Panc1 (cell line): ENCODE measurements at regions not wholly inside any gene's neighbourhood (a gene's known extent, or its start where the extent isn't known, plus 50 kb on each side); places are given as distances from the start of the nearest gene placed in this dataset.

Source experiments
- POLR2AphosphoS5 ChIP-seq: IDR thresholded peaks from 2 replicates; pipeline ENCODE4 v1.6.1; 2012; ENCODE audit warnings: mild to moderate bottlenecking, low read depth, low read length, moderate library complexity
- TF ChIP-seq, protein P1 (sequence below): fragments of 450-650 bp; IDR thresholded peaks from 2 replicates; pipeline ENCODE4 v1.5.1; 2017; ENCODE audit warnings: mild to moderate bottlenecking
- TF ChIP-seq, protein P2 (sequence below), 2 experiments: IDR thresholded peaks; 2 replicates each; pipeline ENCODE4 v1.6.1; 2011 to 2012; ENCODE audit warnings: low read depth in 2 of 2, control low read depth in 1 of 2, low read length in 1 of 2, mild to moderate bottlenecking in 1 of 2, moderate library complexity in 1 of 2; ENCODE audit not compliant: insufficient read depth in 1 of 2

DNA sequence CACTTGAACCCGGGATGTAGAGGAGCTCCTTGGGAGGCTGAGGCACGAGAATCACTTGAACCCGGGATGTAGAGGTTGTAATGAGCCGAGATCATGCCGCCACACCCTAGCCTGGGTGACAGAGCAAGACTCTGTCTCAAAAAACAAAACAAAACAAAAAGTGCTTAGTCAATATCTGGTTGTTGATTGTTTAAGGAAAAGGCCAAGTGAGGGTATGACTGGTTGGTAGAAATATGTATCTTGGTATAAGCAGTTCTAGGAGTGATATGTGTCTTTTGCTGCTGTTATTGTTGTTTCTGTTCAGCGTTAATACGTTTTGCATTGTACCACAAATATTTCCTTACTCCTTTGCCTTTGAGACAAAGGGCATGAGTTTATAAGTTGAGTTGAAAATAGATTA lies 210.7 kb upstream of the DMRT1 start:
- TF ChIP-seq POLR2AphosphoS5, result no peak
- TF ChIP-seq, protein P1, sequence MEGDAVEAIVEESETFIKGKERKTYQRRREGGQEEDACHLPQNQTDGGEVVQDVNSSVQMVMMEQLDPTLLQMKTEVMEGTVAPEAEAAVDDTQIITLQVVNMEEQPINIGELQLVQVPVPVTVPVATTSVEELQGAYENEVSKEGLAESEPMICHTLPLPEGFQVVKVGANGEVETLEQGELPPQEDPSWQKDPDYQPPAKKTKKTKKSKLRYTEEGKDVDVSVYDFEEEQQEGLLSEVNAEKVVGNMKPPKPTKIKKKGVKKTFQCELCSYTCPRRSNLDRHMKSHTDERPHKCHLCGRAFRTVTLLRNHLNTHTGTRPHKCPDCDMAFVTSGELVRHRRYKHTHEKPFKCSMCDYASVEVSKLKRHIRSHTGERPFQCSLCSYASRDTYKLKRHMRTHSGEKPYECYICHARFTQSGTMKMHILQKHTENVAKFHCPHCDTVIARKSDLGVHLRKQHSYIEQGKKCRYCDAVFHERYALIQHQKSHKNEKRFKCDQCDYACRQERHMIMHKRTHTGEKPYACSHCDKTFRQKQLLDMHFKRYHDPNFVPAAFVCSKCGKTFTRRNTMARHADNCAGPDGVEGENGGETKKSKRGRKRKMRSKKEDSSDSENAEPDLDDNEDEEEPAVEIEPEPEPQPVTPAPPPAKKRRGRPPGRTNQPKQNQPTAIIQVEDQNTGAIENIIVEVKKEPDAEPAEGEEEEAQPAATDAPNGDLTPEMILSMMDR, result no peak
- TF ChIP-seq, protein P2, sequence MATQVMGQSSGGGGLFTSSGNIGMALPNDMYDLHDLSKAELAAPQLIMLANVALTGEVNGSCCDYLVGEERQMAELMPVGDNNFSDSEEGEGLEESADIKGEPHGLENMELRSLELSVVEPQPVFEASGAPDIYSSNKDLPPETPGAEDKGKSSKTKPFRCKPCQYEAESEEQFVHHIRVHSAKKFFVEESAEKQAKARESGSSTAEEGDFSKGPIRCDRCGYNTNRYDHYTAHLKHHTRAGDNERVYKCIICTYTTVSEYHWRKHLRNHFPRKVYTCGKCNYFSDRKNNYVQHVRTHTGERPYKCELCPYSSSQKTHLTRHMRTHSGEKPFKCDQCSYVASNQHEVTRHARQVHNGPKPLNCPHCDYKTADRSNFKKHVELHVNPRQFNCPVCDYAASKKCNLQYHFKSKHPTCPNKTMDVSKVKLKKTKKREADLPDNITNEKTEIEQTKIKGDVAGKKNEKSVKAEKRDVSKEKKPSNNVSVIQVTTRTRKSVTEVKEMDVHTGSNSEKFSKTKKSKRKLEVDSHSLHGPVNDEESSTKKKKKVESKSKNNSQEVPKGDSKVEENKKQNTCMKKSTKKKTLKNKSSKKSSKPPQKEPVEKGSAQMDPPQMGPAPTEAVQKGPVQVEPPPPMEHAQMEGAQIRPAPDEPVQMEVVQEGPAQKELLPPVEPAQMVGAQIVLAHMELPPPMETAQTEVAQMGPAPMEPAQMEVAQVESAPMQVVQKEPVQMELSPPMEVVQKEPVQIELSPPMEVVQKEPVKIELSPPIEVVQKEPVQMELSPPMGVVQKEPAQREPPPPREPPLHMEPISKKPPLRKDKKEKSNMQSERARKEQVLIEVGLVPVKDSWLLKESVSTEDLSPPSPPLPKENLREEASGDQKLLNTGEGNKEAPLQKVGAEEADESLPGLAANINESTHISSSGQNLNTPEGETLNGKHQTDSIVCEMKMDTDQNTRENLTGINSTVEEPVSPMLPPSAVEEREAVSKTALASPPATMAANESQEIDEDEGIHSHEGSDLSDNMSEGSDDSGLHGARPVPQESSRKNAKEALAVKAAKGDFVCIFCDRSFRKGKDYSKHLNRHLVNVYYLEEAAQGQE (IDR thresholded peaks at IDR 0.05; ENCODE audit: insufficient read depth in 1 of 2, low read depth in 2 of 2, low read length in 1 of 2), result no peak
